GM21717 (cell line): ENCODE measurements at regions not wholly inside any gene's neighbourhood (a gene's known extent, or its start where the extent isn't known, plus 50 kb on each side); places are given as distances from the start of the nearest gene placed in this dataset.

Experiments
- ATAC-seq: cut with Tn5 transposase; IDR thresholded peaks from one replicate; pipeline ENCODE4 v1.9.1; 2021; ENCODE audit warnings: mild to moderate bottlenecking, moderate library complexity; ENCODE audit not compliant: unreplicated experiment

DNA sequence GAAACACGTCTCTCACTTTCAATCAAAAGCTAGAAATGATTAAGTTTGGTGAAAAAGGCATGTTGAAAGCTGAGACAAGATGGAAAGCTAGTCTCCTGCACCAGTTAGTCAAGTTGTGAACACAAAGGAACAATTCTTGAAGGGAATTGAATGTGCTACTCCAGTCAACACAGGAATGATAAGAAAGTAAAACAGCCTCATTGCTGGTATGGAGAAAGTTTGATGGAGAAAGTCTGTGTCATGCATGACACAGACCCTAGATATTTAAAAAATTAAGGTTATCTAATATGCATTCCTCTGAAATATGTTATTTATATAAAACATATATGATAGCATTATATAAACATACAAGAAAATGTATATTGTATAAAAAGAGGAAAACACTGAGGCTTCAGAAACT lies 699.4 kb upstream of the FZD8 start:
- ATAC-seq = no peak

DNA sequence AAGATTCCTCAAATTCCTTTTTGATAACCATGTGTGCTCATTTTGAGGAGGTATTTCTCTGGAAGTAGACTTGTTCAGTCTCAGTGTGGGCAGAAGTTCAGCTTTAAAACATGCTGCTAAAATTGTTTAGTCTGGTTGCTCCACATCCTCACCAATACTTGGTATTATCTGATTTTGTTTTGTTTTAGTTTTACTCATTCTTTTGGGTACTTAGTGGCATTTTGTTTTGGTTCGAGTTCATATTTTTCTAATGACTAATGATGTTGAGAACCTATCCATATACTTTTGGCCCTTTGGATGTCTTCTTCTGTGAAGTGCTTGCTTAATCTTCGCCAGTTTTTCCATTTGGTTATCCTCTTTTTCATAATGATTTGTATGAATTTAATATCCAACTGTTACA lies 694.2 kb upstream of the FZD8 start:
- ATAC-seq = no peak

DNA sequence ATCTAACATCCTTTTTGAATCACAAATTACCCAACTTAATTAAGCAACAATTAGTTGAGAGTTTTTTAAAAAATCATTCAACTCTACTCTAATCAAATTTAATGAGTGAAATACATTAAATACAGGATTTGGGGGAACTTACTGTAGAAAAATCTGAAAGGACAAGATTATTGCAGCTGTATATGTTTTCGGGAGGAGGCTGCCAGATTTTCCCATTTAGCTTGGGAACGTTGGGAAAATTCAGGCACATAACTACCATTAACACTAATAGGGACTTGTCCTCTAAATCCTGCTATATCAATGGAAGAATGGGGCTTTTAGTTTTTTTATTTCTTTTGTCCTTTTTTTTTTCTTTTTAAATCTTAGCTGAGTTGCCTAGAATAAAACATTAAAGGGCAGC lies 691.4 kb upstream of the FZD8 start:
- no peak for ATAC-seq

DNA sequence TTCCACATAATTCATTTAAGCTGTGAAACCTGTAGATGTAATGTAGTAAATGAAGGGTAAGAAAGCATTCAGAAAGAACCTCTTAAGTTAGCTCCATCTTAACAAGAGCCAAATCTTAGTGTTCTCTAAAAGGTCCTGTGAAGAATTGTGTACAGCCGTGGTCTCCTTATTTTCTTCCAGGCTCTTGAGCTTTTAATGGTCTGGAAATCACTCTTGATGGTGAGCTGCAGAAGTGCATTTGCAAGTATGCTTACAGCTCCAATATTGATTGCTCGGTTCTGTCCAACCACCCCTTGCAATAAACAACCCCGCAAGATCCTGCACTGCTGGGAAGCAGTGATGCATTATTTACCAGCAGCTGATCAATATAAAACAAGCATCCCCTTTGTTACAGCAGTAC lies 690.8 kb upstream of the FZD8 start:
- ATAC-seq = no peak

DNA sequence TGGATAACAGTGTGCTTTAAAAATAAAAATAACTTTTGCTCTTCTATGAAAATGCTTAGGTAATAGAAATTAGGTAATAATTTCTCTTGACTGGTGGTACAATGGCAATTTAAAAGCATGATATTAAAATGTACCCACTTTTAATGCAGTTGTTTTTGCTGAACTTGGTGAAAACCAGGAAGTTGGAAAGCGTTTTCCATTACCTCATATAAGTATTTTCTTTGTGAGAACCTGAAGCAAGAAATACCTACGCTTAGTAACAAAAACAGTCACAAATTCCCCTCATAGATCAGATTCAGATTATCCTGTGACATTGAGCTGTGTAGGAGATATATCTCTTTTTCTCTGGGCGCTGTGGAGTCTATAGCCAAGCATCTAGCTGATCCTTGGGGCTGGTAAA lies 689.0 kb upstream of the FZD8 start:
- no peak for ATAC-seq

- no peak for ATAC-seq
These were observed 683.7 kb upstream of the FZD8 start for GRCh38 chr10:36325815-36326214.

- ATAC-seq = no peak
These were observed 682.7 kb upstream of the FZD8 start for GRCh38 chr10:36324831-36325230.

- ATAC-seq = no peak
These were observed 671.0 kb upstream of the FZD8 start for GRCh38 chr10:36313142-36313541.

GRCh38 chr10:36303896-36304295 lies 661.8 kb upstream of the FZD8 start:
- ATAC-seq = no peak

DNA sequence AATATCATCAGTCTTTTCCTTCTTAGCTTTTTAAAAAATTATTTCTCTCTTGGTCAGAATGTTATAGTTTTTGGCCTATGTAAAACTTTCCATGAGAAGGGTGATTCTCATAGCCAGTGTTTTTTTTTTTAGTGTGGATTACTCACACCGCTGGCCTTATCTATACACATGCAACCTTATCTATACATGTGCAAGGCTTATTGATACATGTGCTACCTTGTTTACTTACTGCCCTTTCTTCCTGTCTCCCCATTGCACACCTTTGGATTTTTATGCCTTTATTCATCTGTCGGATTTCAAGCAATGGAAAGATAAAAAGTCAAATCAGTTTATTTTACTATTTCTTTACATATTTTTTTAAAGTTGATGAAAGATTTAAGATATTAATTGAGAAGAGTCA lies 660.0 kb upstream of the FZD8 start:
- no peak for ATAC-seq

- no peak for ATAC-seq
These were observed 659.4 kb upstream of the FZD8 start for GRCh38 chr10:36301539-36301938.

DNA sequence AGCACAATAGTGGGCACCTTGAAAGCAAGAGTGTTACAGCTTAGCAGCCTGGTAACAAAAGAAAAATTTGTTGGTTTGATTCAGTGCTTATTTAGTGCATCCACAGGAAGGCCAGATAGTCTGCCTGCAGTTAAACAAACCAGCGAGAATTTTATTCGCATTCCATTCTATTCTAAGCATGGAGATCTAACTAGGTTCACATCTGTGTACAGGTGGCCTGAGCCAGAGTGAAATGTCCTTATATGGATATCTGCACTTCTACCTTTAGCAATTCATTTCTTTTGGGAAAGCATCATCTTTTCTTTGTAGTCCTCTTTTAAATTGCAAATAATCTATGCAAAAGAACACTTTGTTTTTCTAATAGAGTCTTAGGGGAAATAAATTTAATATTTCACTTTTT lies 659.0 kb upstream of the FZD8 start:
- no peak for ATAC-seq

GRCh38 chr10:36283827-36284226 lies 641.7 kb upstream of the FZD8 start:
- ATAC-seq = no peak

DNA sequence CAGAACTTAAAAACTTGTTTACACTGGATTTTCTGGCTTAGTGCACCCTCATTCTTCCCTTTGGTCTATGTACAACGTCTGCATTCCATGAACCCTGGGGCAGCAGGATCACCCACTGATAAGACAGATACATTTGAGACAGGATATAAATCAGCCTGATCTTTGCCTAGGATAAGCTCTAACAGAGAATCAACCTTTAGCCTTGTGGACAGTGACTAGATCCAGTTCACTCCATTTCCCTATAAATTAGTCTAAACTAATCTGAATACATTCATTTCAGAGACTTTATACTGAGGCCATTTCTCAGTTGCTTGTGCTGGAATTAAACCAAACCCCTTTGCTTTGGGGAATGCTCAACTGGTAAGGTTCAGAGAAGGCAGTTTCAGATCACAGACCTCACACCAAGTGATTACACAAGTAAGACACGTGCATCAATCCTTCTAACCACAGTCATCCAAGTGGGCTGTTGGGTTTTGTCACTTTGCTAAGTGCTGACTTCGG lies 639.8 kb upstream of the FZD8 start:
- ATAC-seq = no peak

GRCh38 chr10:36280890-36281499 lies 638.9 kb upstream of the FZD8 start:
- no peak for ATAC-seq

DNA sequence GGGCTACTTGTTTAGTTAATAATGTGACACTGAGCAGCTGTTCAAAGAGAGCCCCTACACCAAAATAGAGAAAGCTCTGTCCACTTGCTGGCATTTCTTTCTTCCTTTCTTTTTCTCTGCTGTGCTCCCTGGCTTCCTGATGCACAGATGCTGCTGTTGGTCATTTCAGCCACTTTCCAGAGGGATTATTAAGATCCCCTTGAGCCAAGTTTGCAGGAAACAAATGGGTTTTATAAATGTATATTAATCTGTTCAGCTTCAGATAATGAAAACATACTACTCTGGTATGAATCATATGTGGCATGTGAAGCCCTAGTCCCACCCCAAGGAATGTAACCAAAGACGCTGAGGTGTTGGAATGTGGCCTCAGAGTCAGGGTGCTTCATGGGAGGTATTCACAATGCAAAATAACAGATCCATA lies 638.2 kb upstream of the FZD8 start:
- ATAC-seq = no peak

DNA sequence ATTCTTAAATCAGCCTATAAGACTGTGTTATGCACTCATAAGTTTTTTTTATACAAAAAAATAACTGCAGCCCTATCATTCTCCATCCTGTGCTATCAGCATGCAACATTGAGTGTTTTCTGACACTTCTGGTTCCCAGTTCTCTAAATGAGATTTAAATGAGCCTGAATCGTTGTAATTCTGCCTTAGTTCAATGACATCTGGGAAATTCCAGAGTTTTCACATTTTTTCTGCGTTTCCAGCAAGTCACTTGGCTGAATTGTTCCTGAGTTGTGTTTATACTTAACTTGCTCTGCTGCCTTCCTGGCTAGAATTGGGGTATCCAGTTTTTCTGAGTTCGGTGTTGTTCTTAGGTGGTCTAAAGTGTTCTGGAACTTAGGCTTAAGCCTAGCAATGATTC lies 636.1 kb upstream of the FZD8 start:
- no peak for ATAC-seq

- ATAC-seq = no peak
These were observed 635.4 kb upstream of the FZD8 start for GRCh38 chr10:36277459-36277858.

GRCh38 chr10:36271627-36272340 lies 629.7 kb upstream of the FZD8 start:
- no peak for ATAC-seq

GRCh38 chr10:36269222-36269621 lies 627.1 kb upstream of the FZD8 start:
- ATAC-seq = no peak

DNA sequence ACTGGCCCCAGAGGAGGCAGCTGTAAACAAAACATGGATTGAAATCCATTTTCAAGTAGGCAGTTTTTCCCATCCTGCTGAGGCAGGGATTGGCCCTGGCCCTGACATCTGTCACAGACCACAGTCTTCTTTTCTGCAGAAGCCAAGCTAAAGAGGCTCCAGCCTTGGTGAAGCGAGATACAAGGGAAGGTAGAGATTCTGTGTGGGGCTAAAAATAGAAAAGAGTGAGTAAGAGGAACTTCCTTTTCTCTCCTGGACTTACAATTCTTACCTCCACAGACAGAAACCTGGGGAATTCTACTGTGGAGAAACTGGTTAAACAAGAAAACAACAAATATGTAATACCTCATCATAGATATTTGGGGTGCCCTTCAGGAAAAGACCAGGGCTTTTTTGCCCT lies 624.8 kb upstream of the FZD8 start:
- ATAC-seq = no peak

- no peak for ATAC-seq
These were observed 623.6 kb upstream of the FZD8 start for GRCh38 chr10:36265741-36266140.

DNA sequence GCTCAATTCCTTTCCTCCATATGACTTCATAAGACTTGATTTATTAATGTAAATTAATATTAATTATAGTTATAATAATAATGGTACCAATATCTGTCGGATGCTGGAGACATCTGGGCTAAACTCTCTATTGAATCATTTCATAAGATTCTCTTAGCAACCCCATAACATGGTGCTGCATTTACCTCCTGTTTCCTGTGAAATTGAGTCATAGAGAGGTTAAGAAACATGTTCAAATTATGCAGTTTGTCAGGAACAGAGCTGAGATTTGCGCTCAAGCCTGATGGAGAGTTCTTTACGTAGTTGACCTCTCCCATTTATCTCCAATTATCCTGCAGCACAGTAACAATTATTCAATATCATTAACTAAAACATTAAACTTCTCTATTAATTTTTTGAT lies 621.8 kb upstream of the FZD8 start:
- no peak for ATAC-seq
